Neural cell (in vitro differentiated cells): ENCODE measurements at regions not wholly inside any gene's neighbourhood (a gene's known extent, or its start where the extent isn't known, plus 50 kb on each side); places are given as distances from the start of the nearest gene placed in this dataset.

Source experiments
- H2AFZ ChIP-seq: fragments of 200-600, 300-800 bp; sonication (generic), shearing (Covaris generic); 2 replicates; pipeline ENCODE4 v1.6.0; 2014; ENCODE audit warnings: low read depth, mild to moderate bottlenecking, antibody characterized with exemption, low read length, moderate library complexity
- H3F3A ChIP-seq: fragments of 200-600 bp; shearing (Covaris generic); 2 replicates; pipeline ENCODE4 v1.6.1; 2016; ENCODE audit warnings: mild to moderate bottlenecking, moderate library complexity, mixed read lengths, antibody characterized with exemption, low read length; ENCODE audit not compliant: insufficient read depth, poor library complexity, severe bottlenecking
- H3K27ac ChIP-seq: fragments of 200-600, 300-800 bp; sonication (generic), shearing (Covaris generic); 2 replicates; pipeline ENCODE4 v1.5.1; 2014; ENCODE audit warnings: mild to moderate bottlenecking, low read length, moderate library complexity
- H3K27me3 ChIP-seq: fragments of 300-800, 200-600 bp; sonication (generic), shearing (Covaris generic); 2 replicates; pipeline ENCODE4 v1.6.0; 2014; ENCODE audit warnings: mild to moderate bottlenecking, low read depth, low read length, moderate library complexity; ENCODE audit not compliant: insufficient read depth
- H3K36me3 ChIP-seq: fragments of 300-800, 200-600 bp; sonication (generic), shearing (Covaris generic); 2 replicates; pipeline ENCODE4 v1.5.1; 2014; ENCODE audit warnings: mild to moderate bottlenecking, antibody characterized with exemption, low read length, moderate library complexity; ENCODE audit not compliant: insufficient read depth
- H3K4me2 ChIP-seq: fragments of 300-800, 200-600 bp; sonication (generic), shearing (Covaris generic); 2 replicates; pipeline ENCODE4 v1.6.0; 2014; ENCODE audit warnings: mild to moderate bottlenecking, low read length
- H3K4me3 ChIP-seq: fragments of 300-800, 200-600 bp; sonication (generic), shearing (Covaris generic); 2 replicates; pipeline ENCODE4 v1.5.1; 2014; ENCODE audit warnings: mild to moderate bottlenecking, low read length, moderate library complexity
- H3K79me2 ChIP-seq: fragments of 200-600 bp; shearing (Covaris generic); replicated peaks from 2 replicates; pipeline ENCODE4 v1.6.0; 2014; ENCODE audit warnings: mild to moderate bottlenecking, low read length, moderate library complexity; ENCODE audit not compliant: insufficient read depth
- H3K9ac ChIP-seq: fragments of 300-800, 200-600 bp; sonication (generic), shearing (Covaris generic); 2 replicates; pipeline ENCODE4 v1.6.1; 2016; ENCODE audit warnings: mild to moderate bottlenecking, low read length, mixed read lengths
- H3K9me2 ChIP-seq: fragments of 200-600 bp; shearing (Covaris generic); 2 replicates; pipeline ENCODE4 v1.6.1; 2016; ENCODE audit warnings: mild to moderate bottlenecking, low read length, mixed read lengths; ENCODE audit not compliant: insufficient read depth
- H3K9me3 ChIP-seq: fragments of 200-600, 300-800 bp; sonication (generic), shearing (Covaris generic); 2 replicates; pipeline ENCODE4 v1.6.1; 2016; ENCODE audit warnings: mild to moderate bottlenecking, mixed run types, low read length, moderate library complexity, mixed read lengths
- H4K20me1 ChIP-seq: fragments of 200-600 bp; shearing (Covaris generic); 2 replicates; pipeline ENCODE4 v1.6.1; 2016; ENCODE audit warnings: mild to moderate bottlenecking, mixed run types; ENCODE audit not compliant: insufficient read depth
- CTCF ChIP-seq: fragments of 450-650 bp; IDR thresholded peaks from 2 replicates; pipeline ENCODE4 v1.5.1; 2014; ENCODE audit warnings: antibody characterized with exemption, mild to moderate bottlenecking, moderate library complexity; ENCODE audit not compliant: poor library complexity, severe bottlenecking
- EP300 ChIP-seq: fragments of 450-650 bp; conservative IDR thresholded peaks from 2 replicates; pipeline ENCODE4 v1.6.1; 2014; ENCODE audit warnings: antibody characterized with exemption, mild to moderate bottlenecking, moderate library complexity; ENCODE audit not compliant: poor library complexity, severe bottlenecking
- EZH2 ChIP-seq: fragments of 200-600, 300-800 bp; shearing (Covaris generic), sonication (generic); IDR thresholded peaks from 2 replicates; pipeline ENCODE4 v1.6.1; 2014; ENCODE audit warnings: antibody characterized with exemption, low read length, borderline replicate concordance, mild to moderate bottlenecking; ENCODE audit not compliant: insufficient read depth, poor library complexity, severe bottlenecking
- MXI1 ChIP-seq: fragments of 450-650 bp; conservative IDR thresholded peaks from 2 replicates; pipeline ENCODE4 v1.6.1; 2014; ENCODE audit warnings: antibody characterized with exemption, mild to moderate bottlenecking; ENCODE audit not compliant: poor library complexity, severe bottlenecking
- POLR2AphosphoS5 ChIP-seq: IDR thresholded peaks from 2 replicates; pipeline ENCODE4 v1.6.1; 2012
- RAD21 ChIP-seq: fragments of 450-650 bp; conservative IDR thresholded peaks from 2 replicates; pipeline ENCODE4 v1.6.1; 2014; ENCODE audit warnings: antibody characterized with exemption, mild to moderate bottlenecking, moderate library complexity
- REST ChIP-seq: IDR thresholded peaks from 2 replicates; pipeline ENCODE4 v1.6.1; 2012; ENCODE audit warnings: borderline replicate concordance
- TAF1 ChIP-seq: IDR thresholded peaks from 2 replicates; pipeline ENCODE4 v1.6.1; 2012; ENCODE audit warnings: low read depth

- Histone ChIP-seq H3K9ac (no peak overlapping the region), H2AFZ (no peak overlapping the region), H3K79me2 (no peaks in the 10 kb centered on the region), H3K27me3 (no peaks in the 10 kb centered on the region), H3F3A (no peaks in the 10 kb centered on the region), H4K20me1 (no peaks in the 10 kb centered on the region), H3K4me3 (no peak overlapping the region), H3K27ac (no peak overlapping the region), H3K4me2 (no peak overlapping the region), H3K9me2 (no peaks in the 10 kb centered on the region), H3K36me3 (no peaks in the 10 kb centered on the region), H3K9me3 (no peaks in the 10 kb centered on the region)
- TF ChIP-seq EZH2 = no peak
- no peak for TF ChIP-seq POLR2AphosphoS5
- no peak for TF ChIP-seq MXI1
- no peak for TF ChIP-seq EP300
- no peak for TF ChIP-seq TAF1
These were observed 400.0 kb upstream of the CELF2 start for GRCh38 chr10:10617686-10618085.

GRCh38 chr10:10618139-10618538 lies 399.5 kb upstream of the CELF2 start:
- Histone ChIP-seq H3F3A (no peaks in the 10 kb centered on the region), H2AFZ (no peak overlapping the region), H3K36me3 (no peaks in the 10 kb centered on the region), H3K4me2 (no peak overlapping the region), H3K4me3 (no peak overlapping the region), H3K27ac (no peak overlapping the region), H3K27me3 (no peaks in the 10 kb centered on the region), H3K9me2 (no peaks in the 10 kb centered on the region), H3K9me3 (no peaks in the 10 kb centered on the region), H3K9ac (no peak overlapping the region), H4K20me1 (no peaks in the 10 kb centered on the region), H3K79me2 (no peaks in the 10 kb centered on the region)
- TF ChIP-seq CTCF (no peak), RAD21 (no peak), POLR2AphosphoS5 (no peak), EP300 (no peak), REST (no peak), TAF1 (no peak), EZH2 (no peak), MXI1 (no peak)
